ENCODE measurements at regions not wholly inside any gene's neighbourhood (a gene's known extent, or its start where the extent isn't known, plus 50 kb on each side); places are given as distances from the start of the nearest gene placed in this dataset.
"Not testable (repeated sequence)": the region's sequence is repeated elsewhere in the genome, so short reads cannot be mapped to it uniquely, and the experiment has no call there.

- TF ChIP-seq POLR2AphosphoS5 (IDR thresholded peaks at IDR 0.05; ENCODE audit: low read depth, low read length); ZNF280D (CRISPR knock-in tag; IDR thresholded peaks at IDR 0.05); ZNF280B (CRISPR knock-in tag; IDR thresholded peaks at IDR 0.05; ENCODE audit: borderline replicate concordance); POLR2AphosphoS2 (IDR thresholded peaks at IDR 0.05; ENCODE audit: low read depth, low read length); PBX3 (CRISPR knock-in tag; IDR thresholded peaks at IDR 0.05; ENCODE audit: borderline replicate concordance); NFIC (IDR thresholded peaks at IDR 0.05; ENCODE audit: low read length); ZNF33B (CRISPR knock-in tag; IDR thresholded peaks at IDR 0.05); GLMP (CRISPR knock-in tag; IDR thresholded peaks at IDR 0.05; ENCODE audit: borderline replicate concordance); SNAI1 (CRISPR knock-in tag; IDR thresholded peaks at IDR 0.05; ENCODE audit: borderline replicate concordance); ZNF530 (CRISPR knock-in tag; IDR thresholded peaks at IDR 0.05; ENCODE audit: low read depth); ZFP36L1 (CRISPR knock-in tag; IDR thresholded peaks at IDR 0.05): not testable (repeated sequence)
These were observed 149.8 kb downstream of the POTEC start for GRCh38 chr18:14393563-14394103.
